ENCODE measurements at regions not wholly inside any gene's neighbourhood (a gene's known extent, or its start where the extent isn't known, plus 50 kb on each side); places are given as distances from the start of the nearest gene placed in this dataset.

DNA sequence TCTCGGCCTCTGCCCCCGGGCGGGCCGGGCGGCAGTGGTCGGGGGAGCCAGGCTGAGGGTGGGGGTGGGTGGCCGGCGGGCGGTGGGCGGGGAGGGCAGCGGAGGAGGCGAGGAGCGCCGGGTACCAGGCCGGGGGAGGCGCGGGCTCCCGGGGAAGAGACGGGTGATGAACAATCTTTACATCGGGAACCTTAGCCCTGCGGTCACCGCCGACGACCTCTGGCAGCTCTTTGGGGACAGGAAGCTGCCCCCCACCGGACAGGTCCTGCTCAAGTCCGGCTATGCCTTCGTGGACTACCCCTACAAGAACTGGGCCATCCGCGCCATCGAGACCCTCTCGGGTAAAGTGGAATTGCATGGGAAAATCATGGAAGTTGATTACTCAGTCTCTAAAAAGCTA is 112.5 kb downstream of the NBPF12 start:
- ChIA-PET SMC1A (ENCODE audit: uncharacterized antibody, unreplicated experiment) (no interaction called here), POLR2A (no interaction called here), RAD21 (ENCODE audit: unreplicated experiment) (no interaction called here), CTCF (no interaction called here)
- intact Hi-C loops (cut with micrococcal nuclease; ENCODE audit: unreplicated experiment) = no loop called here
- Histone ChIP-seq H3K9me3 (replicated peaks; ENCODE audit: control insufficient read depth, insufficient read depth, low read length) (no peaks in the 10 kb centered on the region), H4K20me1 (ENCODE audit: control insufficient read depth, insufficient read depth) (no peaks in the 10 kb centered on the region), H3K36me3 (ENCODE audit: control insufficient read depth in 2 of 2, insufficient read depth in 2 of 2, low read length in 1 of 2) (no peaks in the 10 kb centered on the region), H3K79me2 (ENCODE audit: control insufficient read depth, insufficient read depth, low read length) (no peaks in the 10 kb centered on the region), H3K27ac (ENCODE audit: control insufficient read depth, insufficient read depth) (no peak overlapping the region), H3K9ac (ENCODE audit: control insufficient read depth, insufficient read depth, low read length) (no peak overlapping the region), H3K27me3 (replicated peaks in 1 of 2; ENCODE audit: control insufficient read depth in 2 of 2, insufficient read depth in 2 of 2, low read length in 1 of 2) (no peaks in the 10 kb centered on the region), H2AFZ (ENCODE audit: control insufficient read depth, low read depth, low read length) (no peak overlapping the region), H3K4me3 (no peak overlapping the region), H3K4me2 (ENCODE audit: control insufficient read depth, insufficient read depth) (no peak overlapping the region), H3K4me1 (ENCODE audit: control insufficient read depth, insufficient read depth, low read length) (no peaks in the 10 kb centered on the region; the same call in 1 of the 2 replicates)
- in situ Hi-C loops (cut with MboI) = no loop called here
- DNase-seq (ENCODE audit: low read depth, low spot score) (no peak), ATAC-seq (no peak), FAIRE-seq (no peak)
- 82% methylated on average over 13 of the region's 31 CpGs for WGBS (ENCODE audit: insufficient coverage, insufficient replicate concordance, low lambda C conversion rate, missing lambda C conversion rate)
- BruUV-seq (replicated peaks) = no TSS peak
- TF ChIP-seq PML (IDR thresholded peaks at IDR 0.05; ENCODE audit: low read length) (no peak), ASH2L (IDR thresholded peaks at IDR 0.05; ENCODE audit: borderline replicate concordance, low read depth) (no peak), MEF2A (IDR thresholded peaks at IDR 0.05; ENCODE audit: insufficient read depth, low read depth, low read length) (no peak), JUNB (IDR thresholded peaks at IDR 0.05) (no peak), RUNX3 (IDR thresholded peaks at IDR 0.05; ENCODE audit: low read length) (no peak), ZZZ3 (IDR thresholded peaks at IDR 0.05; ENCODE audit: control insufficient read depth, insufficient read length, low read depth) (no peak), ZBED1 (IDR thresholded peaks at IDR 0.05; ENCODE audit: borderline replicate concordance) (no peak), STAT1 (conservative IDR thresholded peaks at IDR 0.05) (no peak), SMARCA5 (IDR thresholded peaks at IDR 0.05) (no peak), NR2F1 (conservative IDR thresholded peaks at IDR 0.05) (no peak)
- TF ChIP-seq, protein P1, sequence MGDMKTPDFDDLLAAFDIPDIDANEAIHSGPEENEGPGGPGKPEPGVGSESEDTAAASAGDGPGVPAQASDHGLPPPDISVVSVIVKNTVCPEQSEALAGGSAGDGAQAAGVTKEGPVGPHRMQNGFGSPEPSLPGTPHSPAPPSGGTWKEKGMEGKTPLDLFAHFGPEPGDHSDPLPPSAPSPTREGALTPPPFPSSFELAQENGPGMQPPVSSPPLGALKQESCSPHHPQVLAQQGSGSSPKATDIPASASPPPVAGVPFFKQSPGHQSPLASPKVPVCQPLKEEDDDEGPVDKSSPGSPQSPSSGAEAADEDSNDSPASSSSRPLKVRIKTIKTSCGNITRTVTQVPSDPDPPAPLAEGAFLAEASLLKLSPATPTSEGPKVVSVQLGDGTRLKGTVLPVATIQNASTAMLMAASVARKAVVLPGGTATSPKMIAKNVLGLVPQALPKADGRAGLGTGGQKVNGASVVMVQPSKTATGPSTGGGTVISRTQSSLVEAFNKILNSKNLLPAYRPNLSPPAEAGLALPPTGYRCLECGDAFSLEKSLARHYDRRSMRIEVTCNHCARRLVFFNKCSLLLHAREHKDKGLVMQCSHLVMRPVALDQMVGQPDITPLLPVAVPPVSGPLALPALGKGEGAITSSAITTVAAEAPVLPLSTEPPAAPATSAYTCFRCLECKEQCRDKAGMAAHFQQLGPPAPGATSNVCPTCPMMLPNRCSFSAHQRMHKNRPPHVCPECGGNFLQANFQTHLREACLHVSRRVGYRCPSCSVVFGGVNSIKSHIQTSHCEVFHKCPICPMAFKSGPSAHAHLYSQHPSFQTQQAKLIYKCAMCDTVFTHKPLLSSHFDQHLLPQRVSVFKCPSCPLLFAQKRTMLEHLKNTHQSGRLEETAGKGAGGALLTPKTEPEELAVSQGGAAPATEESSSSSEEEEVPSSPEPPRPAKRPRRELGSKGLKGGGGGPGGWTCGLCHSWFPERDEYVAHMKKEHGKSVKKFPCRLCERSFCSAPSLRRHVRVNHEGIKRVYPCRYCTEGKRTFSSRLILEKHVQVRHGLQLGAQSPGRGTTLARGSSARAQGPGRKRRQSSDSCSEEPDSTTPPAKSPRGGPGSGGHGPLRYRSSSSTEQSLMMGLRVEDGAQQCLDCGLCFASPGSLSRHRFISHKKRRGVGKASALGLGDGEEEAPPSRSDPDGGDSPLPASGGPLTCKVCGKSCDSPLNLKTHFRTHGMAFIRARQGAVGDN (IDR thresholded peaks at IDR 0.05) = no peak
- TF ChIP-seq, protein P2, sequence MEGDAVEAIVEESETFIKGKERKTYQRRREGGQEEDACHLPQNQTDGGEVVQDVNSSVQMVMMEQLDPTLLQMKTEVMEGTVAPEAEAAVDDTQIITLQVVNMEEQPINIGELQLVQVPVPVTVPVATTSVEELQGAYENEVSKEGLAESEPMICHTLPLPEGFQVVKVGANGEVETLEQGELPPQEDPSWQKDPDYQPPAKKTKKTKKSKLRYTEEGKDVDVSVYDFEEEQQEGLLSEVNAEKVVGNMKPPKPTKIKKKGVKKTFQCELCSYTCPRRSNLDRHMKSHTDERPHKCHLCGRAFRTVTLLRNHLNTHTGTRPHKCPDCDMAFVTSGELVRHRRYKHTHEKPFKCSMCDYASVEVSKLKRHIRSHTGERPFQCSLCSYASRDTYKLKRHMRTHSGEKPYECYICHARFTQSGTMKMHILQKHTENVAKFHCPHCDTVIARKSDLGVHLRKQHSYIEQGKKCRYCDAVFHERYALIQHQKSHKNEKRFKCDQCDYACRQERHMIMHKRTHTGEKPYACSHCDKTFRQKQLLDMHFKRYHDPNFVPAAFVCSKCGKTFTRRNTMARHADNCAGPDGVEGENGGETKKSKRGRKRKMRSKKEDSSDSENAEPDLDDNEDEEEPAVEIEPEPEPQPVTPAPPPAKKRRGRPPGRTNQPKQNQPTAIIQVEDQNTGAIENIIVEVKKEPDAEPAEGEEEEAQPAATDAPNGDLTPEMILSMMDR (IDR thresholded peaks at IDR 0.05 in 2 of 3, conservative IDR thresholded peaks at IDR 0.05 in 1 of 3; ENCODE audit: control insufficient read depth in 2 of 3, extremely low read depth in 1 of 3, insufficient read depth in 1 of 3, low read depth in 3 of 3, low read length in 3 of 3) = no peak
- TF ChIP-seq, protein P3, sequence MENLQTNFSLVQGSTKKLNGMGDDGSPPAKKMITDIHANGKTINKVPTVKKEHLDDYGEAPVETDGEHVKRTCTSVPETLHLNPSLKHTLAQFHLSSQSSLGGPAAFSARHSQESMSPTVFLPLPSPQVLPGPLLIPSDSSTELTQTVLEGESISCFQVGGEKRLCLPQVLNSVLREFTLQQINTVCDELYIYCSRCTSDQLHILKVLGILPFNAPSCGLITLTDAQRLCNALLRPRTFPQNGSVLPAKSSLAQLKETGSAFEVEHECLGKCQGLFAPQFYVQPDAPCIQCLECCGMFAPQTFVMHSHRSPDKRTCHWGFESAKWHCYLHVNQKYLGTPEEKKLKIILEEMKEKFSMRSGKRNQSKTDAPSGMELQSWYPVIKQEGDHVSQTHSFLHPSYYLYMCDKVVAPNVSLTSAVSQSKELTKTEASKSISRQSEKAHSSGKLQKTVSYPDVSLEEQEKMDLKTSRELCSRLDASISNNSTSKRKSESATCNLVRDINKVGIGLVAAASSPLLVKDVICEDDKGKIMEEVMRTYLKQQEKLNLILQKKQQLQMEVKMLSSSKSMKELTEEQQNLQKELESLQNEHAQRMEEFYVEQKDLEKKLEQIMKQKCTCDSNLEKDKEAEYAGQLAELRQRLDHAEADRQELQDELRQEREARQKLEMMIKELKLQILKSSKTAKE (IDR thresholded peaks at IDR 0.05; ENCODE audit: low read depth, poor library complexity, severe bottlenecking) = no peak

Data from GM12878 (cell line).